GM12875 (cell line): ENCODE measurements at regions not wholly inside any gene's neighbourhood (a gene's known extent, or its start where the extent isn't known, plus 50 kb on each side); places are given as distances from the start of the nearest gene placed in this dataset.

Source experiments
- H3K4me3 ChIP-seq: one replicate; pipeline ENCODE4 v1.5.1; 2011; ENCODE audit warnings: low read depth, low read length, control low read depth
- CTCF ChIP-seq: IDR thresholded peaks from 2 replicates; pipeline ENCODE4 v1.5.1; 2011; ENCODE audit warnings: low read depth, mild to moderate bottlenecking, control low read depth, inconsistent platforms, low read length, moderate library complexity, borderline replicate concordance; ENCODE audit not compliant: insufficient read depth

GRCh38 chr7:131861620-131862346 is 305.4 kb upstream of the PODXL start:
- TF ChIP-seq CTCF: no peak
- H3K4me3 ChIP-seq: no peak overlapping the region

GRCh38 chr7:131859147-131859821 is 302.9 kb upstream of the PODXL start:
- TF ChIP-seq CTCF: peak; percentile 94
- no peak overlapping the region for H3K4me3 ChIP-seq

GRCh38 chr7:131858611-131859010 is 302.2 kb upstream of the PODXL start:
- no peak overlapping the region for H3K4me3 ChIP-seq

GRCh38 chr7:131849472-131849871 is 293.0 kb upstream of the PODXL start:
- TF ChIP-seq CTCF: no peak
- H3K4me3 ChIP-seq: no peak overlapping the region

More at GRCh38 chr7:131858611-131859010, 302.2 kb upstream of the PODXL start:
- TF ChIP-seq CTCF: no peak

GRCh38 chr7:131848033-131848432 is 291.6 kb upstream of the PODXL start:
- H3K4me3 ChIP-seq: no peak overlapping the region
- TF ChIP-seq CTCF: no peak

- no peak for TF ChIP-seq CTCF
- H3K4me3 ChIP-seq: no peak overlapping the region
Observed at GRCh38 chr7:131845573-131846314, 289.3 kb upstream of the PODXL start.
